Suppressor macrophage (primary cell): ENCODE measurements at regions not wholly inside any gene's neighbourhood (a gene's known extent, or its start where the extent isn't known, plus 50 kb on each side); places are given as distances from the start of the nearest gene placed in this dataset.
"Not testable (repeated sequence)": the region's sequence is repeated elsewhere in the genome, so short reads cannot be mapped to it uniquely, and the experiment has no call there.

Source experiments
- DNase-seq, 4 experiments: peaks; one replicate each; pipeline ENCODE4 v3.0.0-alpha.2; 2020 to 2022

- DNase-seq: no peak
Measured at GRCh38 chr2:161480123-161480522, 64.0 kb downstream of the TBR1 start.

DNA sequence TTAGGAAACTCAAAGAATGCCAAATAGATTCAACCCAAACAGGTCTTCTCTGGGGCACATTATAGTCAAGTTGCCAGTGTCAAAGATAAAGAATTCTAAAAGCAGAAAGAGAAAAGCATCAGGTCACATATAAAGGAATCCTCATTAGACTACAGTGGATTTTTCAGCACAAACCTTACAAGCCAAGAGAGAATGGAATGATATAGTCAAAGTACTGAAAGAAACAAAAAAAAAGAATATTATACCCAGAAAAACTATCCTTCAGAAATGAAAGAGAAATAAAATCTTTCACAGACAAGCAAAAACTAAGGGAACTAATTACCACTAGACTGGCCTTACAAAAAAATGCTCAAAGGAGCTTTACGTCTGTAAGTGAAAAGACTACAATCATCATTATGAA lies 65.5 kb downstream of the TBR1 start:
- DNase-seq: no peak

GRCh38 chr2:161484061-161484460 lies 68.0 kb downstream of the TBR1 start:
- DNase-seq: no peak

DNA sequence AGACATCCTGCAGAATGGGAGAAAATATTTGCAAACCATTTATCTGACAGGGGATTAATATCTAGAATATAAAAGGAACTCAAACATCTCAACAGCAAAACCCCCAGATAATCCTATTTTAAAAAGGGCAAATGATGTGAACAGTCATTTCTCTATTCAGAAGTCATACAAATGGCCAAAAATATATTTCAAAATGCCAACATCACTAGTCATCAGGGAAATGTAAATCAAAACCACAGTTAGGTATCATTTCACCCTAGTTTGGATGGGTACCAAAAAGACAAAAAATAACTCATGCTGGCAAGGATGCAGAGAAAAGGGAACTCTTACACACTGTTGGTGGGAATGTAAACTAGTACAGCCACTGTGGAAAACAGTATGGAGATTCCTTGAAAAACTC lies 70.0 kb downstream of the TBR1 start:
- no peak for DNase-seq

- DNase-seq: no peak
Measured at GRCh38 chr2:161488131-161488699, 72.1 kb downstream of the TBR1 start.

- no peak for DNase-seq
Measured at GRCh38 chr2:161488879-161489278, 72.8 kb downstream of the TBR1 start.

GRCh38 chr2:161500892-161501610 lies 85.0 kb downstream of the TBR1 start:
- DNase-seq: peak in 1 of 4 experiments; percentile 5

GRCh38 chr2:161502279-161502678 lies 86.2 kb downstream of the TBR1 start:
- DNase-seq: not testable (repeated sequence)

GRCh38 chr2:161504628-161505289 lies 88.7 kb downstream of the TBR1 start:
- DNase-seq: not testable (repeated sequence)

GRCh38 chr2:161505466-161505865 lies 89.4 kb downstream of the TBR1 start:
- not testable (repeated sequence) for DNase-seq

DNA sequence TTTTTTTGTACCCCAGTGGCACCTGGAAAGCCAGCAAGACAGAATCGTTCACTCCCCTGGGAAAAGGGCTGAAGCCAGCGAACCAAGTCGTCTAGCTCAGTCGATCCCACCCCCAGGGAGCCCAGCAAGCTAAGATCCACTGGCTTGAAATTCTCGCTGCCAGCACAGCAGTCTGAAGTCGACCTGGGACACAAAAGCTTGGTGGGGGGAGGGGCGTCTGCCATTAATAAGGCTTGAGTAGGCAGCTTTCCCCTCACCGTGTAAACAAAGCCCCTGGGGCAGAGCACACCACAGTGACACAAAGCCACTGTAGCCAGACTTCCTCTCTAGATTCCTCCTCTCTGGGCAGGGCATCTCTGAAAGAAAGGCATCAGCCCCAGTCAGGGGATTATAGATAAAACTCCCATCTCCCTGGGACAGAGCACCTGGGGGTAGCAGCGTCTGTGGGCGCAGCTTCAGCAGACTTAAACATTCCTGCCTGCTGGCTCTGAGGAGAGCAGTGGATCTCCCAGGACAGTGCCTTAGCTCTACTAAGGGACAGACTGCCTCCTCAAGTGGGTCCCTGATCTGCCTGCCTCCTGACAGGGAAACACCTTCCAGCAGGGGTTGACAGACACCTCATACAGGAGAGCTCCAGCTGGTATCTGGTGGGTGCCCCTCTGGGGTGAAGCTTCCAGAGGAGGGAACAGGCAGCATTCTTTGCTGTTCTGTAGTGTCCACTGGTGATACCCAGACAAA lies 97.4 kb downstream of the TBR1 start:
- DNase-seq: not testable (repeated sequence)

- no peak for DNase-seq
Measured at GRCh38 chr2:161522796-161523195, 101.4 kb upstream of the SLC4A10 start.

DNA sequence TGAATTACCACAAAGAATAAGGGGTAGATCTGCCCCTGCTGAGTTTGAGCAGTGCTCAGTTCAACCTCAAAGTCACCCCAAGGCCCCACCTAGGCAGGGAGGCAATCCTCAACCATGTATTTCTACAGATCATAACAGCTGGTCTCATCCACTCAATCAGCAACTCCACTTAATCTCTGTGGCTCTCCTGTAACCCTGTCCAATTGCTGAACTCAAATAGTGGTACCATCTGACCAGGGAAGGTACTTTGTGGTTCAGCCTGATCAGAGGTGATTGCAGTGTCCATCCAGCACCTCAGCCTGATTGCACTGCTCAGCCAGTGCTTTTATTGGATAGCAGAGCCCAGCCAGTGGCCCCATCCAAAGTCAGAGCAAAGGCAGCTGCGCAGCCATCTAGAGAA lies 91.0 kb upstream of the SLC4A10 start:
- no peak for DNase-seq

GRCh38 chr2:161546635-161547034 lies 77.6 kb upstream of the SLC4A10 start:
- DNase-seq: no peak

GRCh38 chr2:161547130-161547529 lies 77.1 kb upstream of the SLC4A10 start:
- no peak for DNase-seq

GRCh38 chr2:161552015-161552414 lies 72.2 kb upstream of the SLC4A10 start:
- DNase-seq: no peak

- DNase-seq: no peak
Measured at GRCh38 chr2:161555826-161556225, 68.4 kb upstream of the SLC4A10 start.

GRCh38 chr2:161556440-161556839 lies 67.8 kb upstream of the SLC4A10 start:
- no peak for DNase-seq

- no peak for DNase-seq
Measured at GRCh38 chr2:161557538-161557937, 66.7 kb upstream of the SLC4A10 start.

GRCh38 chr2:161564906-161565305 lies 59.3 kb upstream of the SLC4A10 start:
- DNase-seq: no peak

DNA sequence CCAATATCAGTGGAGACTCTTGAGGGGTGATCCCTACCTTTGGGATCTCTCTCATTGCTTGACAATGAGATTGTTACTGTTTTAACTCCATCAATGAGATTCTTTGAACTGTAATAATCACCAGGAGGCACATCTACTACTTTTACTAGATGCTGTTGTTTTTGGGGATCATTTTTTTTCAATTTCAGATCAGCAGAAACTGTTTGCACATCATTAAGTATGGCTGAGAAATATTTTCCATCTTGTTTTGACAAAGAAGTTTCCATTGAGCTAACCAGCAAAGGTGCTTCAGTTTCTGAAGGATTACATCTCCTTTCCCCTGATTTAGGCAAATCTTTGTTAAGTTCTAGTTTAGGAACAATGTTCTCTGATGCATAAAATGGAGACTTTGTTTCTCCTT lies 54.8 kb upstream of the SLC4A10 start:
- no peak for DNase-seq

GRCh38 chr2:161570424-161571050 lies 53.7 kb upstream of the SLC4A10 start:
- DNase-seq: no peak

DNA sequence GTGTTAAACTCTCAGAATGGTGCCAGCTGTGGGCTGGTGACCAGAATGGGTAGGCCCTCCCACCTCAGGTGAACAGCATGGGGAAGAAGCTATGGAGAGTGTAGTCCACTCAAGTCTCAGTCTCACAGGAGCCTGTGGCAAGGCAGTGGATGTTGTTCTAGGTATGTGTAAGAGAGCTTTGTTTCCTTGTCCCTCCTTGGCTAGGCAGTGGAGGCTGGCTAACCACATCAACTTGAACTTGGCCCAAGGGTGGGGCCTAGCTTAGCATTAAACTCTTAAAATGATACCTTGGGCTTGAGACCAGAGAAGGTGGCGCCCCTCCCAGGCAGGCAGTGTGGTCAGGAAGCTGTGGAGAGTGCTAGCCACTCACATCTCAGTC lies 53.2 kb upstream of the SLC4A10 start:
- DNase-seq: no peak
